Upper lobe of right lung (tissue), 1 donor: ENCODE measurements at regions not wholly inside any gene's neighbourhood (a gene's known extent, or its start where the extent isn't known, plus 50 kb on each side); places are given as distances from the start of the nearest gene placed in this dataset.

ENCODE experiments used
- ATAC-seq: fragments of 200-7000 bp; cut with Tn5 transposase; one replicate; pipeline ENCODE4 v1.9.1; 2020; ENCODE audit warnings: mild to moderate bottlenecking, moderate library complexity
- DNase-seq: peaks from one replicate; pipeline ENCODE4 v3.0.0-alpha.2; 2020
- H3K27ac ChIP-seq: fragments of 200-600 bp; one replicate; pipeline ENCODE4 v1.8.0; 2022
- H3K27me3 ChIP-seq: fragments of 200-600 bp; one replicate; pipeline ENCODE4 v1.8.0; 2022; ENCODE audit warnings: mild to moderate bottlenecking
- H3K36me3 ChIP-seq: fragments of 200-600 bp; one replicate; pipeline ENCODE4 v1.8.0; 2022
- H3K4me1 ChIP-seq: fragments of 200-600 bp; one replicate; pipeline ENCODE4 v1.8.0; 2022
- H3K4me3 ChIP-seq: fragments of 200-600 bp; one replicate; pipeline ENCODE4 v1.8.0; 2022; ENCODE audit warnings: mild to moderate bottlenecking
- H3K9me3 ChIP-seq: fragments of 200-600 bp; one replicate; pipeline ENCODE4 v1.8.0; 2022
- CTCF ChIP-seq: fragments of 200-600 bp; IDR thresholded peaks from one replicate; pipeline ENCODE4 v1.8.0; 2022; ENCODE audit warnings: antibody characterized with exemption
- intact Hi-C: fragments of 100-400 bp; cut with DNase I; formaldehyde crosslinking; loops from one replicate; pipeline ENCODE4 v1.11.0; 2022
- donor health status: DM: no; HTN: yes; CAD: no; lungs with severe emphysema.

GRCh38 chr6:168381726-168382458 is 59.1 kb upstream of the SMOC2 start:
- no peak for TF ChIP-seq CTCF
- peaks cover 3% of the 10 kb centered on the region for H3K27me3 ChIP-seq
- H3K4me1 ChIP-seq: peaks cover 6% of the 10 kb centered on the region
- no peaks in the 10 kb centered on the region for H3K9me3 ChIP-seq
- no peak for ATAC-seq
- H3K4me3 ChIP-seq: no peak overlapping the region
- peak; percentile 53 for DNase-seq
- intact Hi-C loops: no loop called here
- H3K27ac ChIP-seq: no peak overlapping the region
- no peaks in the 10 kb centered on the region for H3K36me3 ChIP-seq

DNA sequence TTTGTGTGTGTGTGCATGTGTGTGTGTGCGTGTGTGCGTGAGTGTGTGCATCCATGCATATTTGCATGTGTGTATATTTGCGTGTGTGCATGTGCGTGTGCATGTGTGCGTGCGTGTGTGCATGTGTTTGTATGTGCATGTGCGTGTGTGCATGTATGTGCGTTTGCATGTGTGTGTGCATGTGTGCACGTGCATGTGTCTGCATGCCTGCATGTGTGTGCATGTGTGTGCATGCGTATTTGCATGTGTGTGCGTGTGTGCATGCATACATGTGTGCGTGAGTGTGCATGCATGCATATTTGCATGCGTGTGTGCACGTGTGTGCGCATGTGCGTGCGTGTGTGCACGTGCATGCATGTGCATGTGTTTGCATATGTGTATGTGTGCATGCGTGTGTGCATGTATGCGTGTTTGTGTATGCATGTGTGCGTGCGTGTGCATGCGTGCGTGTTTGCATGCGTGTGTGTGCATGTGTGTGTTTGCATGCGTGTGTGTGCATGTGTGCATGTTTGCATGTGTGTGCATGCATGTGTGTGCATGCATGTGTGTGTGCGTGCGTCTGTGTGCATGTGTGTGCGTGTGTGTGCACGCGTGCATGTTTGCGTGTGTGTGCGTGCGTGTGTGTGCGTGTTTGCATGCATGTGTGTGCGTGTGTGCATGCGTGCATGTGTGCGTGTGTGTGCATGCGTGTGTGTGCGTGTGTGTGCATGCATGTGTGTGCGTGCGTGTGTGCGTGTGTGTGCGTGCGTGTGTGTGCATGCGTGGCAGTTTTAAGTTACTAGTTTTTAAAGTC is 57.7 kb upstream of the SMOC2 start:
- peaks cover 8% of the 10 kb centered on the region for H3K27me3 ChIP-seq
- H3K36me3 ChIP-seq: no peaks in the 10 kb centered on the region
- TF ChIP-seq CTCF: no peak
- intact Hi-C loops: no loop called here
- no peak for DNase-seq
- H3K27ac ChIP-seq: no peak overlapping the region
- H3K9me3 ChIP-seq: no peaks in the 10 kb centered on the region
- no peak overlapping the region for H3K4me3 ChIP-seq
- no peaks in the 10 kb centered on the region for H3K4me1 ChIP-seq
- ATAC-seq: no peak

- ATAC-seq: no peak
- no peak for DNase-seq
- no peak overlapping the region for H3K4me3 ChIP-seq
These were observed 56.6 kb upstream of the SMOC2 start for GRCh38 chr6:168384045-168385036.

DNA sequence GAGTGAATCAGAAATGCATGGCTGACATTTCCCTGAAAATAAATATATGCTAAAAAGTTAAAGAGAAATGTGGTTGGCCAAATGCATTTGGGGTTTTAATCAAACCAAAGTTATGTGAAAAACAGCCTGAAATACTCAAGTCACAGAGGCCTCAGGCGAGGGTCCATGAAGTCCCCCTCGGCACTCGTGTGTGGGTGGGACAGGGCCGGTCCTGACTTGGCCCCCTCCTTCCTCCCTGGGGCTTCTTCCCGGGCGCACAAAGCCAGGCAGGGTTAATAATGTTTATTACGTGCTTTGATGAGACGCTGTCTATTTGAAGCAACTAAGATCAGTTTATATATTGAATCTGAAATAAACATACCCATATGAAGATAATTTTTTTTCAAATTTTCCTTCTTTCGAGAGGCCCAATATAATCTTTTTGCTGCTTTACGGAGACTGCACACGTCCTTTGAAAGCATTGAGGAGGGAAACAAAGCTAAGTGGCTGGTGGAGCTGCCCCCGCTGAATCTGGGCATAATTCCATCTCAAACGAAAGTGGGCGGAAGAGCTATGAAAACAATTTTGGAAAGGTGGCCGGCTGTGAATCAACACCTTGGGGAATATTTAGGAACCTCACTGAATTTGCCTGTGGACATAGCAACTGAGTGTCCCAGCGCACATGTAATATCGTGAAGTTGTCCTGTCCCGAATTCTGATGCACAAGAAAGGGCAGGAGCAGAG is 55.8 kb upstream of the SMOC2 start:
- peaks cover 8% of the 10 kb centered on the region for H3K27me3 ChIP-seq
- no peak for TF ChIP-seq CTCF
- H3K27ac ChIP-seq: no peak overlapping the region
- intact Hi-C loops: no loop called here
- H3K9me3 ChIP-seq: no peaks in the 10 kb centered on the region
- H3K36me3 ChIP-seq: no peaks in the 10 kb centered on the region
- no peak for ATAC-seq
- DNase-seq: no peak
- no peak overlapping the region for H3K4me3 ChIP-seq
- H3K4me1 ChIP-seq: no peaks in the 10 kb centered on the region

More at GRCh38 chr6:168384045-168385036, 56.6 kb upstream of the SMOC2 start:
- Histone ChIP-seq H3K27me3 (peaks cover 8% of the 10 kb centered on the region), H3K27ac (no peak overlapping the region), H3K4me1 (no peaks in the 10 kb centered on the region), H3K9me3 (no peaks in the 10 kb centered on the region), H3K36me3 (no peaks in the 10 kb centered on the region)
- intact Hi-C loops: no loop called here
- no peak for TF ChIP-seq CTCF
